Calu3 (cell line): ENCODE measurements at regions not wholly inside any gene's neighbourhood (a gene's known extent, or its start where the extent isn't known, plus 50 kb on each side); places are given as distances from the start of the nearest gene placed in this dataset.
"Not testable (repeated sequence)": the region's sequence is repeated elsewhere in the genome, so short reads cannot be mapped to it uniquely, and the experiment has no call there.

ENCODE experiments used
- BruUV-seq: library from RNA; stranded (reverse); fragments of 400-500 nt; replicated peaks from 2 replicates; lab custom pipeline; 2021; lab: Mats Ljungman, UMichigan
- CTCF ChIA-PET: fragments of 300-600 bp; sonication (Branson Sonifier 250); formaldehyde crosslinking; loops from one replicate; lab custom pipeline; 2022; ENCODE audit warnings: antibody characterized with exemption; lab: Charles Lee
- DNase-seq: peaks from one replicate; pipeline ENCODE4 v3.0.0; 2022
- H3K27ac Mint-ChIP-seq: one replicate; pipeline ENCODE4 v1.8.0; 2022; ENCODE audit warnings: mixed read lengths; ENCODE audit not compliant: unreplicated experiment
- H3K27me3 Mint-ChIP-seq: one replicate; pipeline ENCODE4 v1.8.0; 2022; ENCODE audit warnings: mixed read lengths; ENCODE audit not compliant: unreplicated experiment
- H3K36me3 Mint-ChIP-seq: one replicate; pipeline ENCODE4 v1.8.0; 2022; ENCODE audit warnings: mild to moderate bottlenecking, moderate library complexity, mixed read lengths; ENCODE audit not compliant: insufficient read depth, unreplicated experiment
- H3K4me1 Mint-ChIP-seq: one replicate; pipeline ENCODE4 v1.8.0; 2022; ENCODE audit warnings: mild to moderate bottlenecking, low read depth, mixed read lengths; ENCODE audit not compliant: unreplicated experiment
- H3K4me3 Mint-ChIP-seq: one replicate; pipeline ENCODE4 v1.8.0; 2022; ENCODE audit warnings: mild to moderate bottlenecking, low read depth, moderate library complexity, mixed read lengths; ENCODE audit not compliant: unreplicated experiment
- H3K9me3 Mint-ChIP-seq: one replicate; pipeline ENCODE4 v1.8.0; 2022; ENCODE audit warnings: low read depth, mixed read lengths; ENCODE audit not compliant: unreplicated experiment
- intact Hi-C: fragments of 100-400 bp; cut with micrococcal nuclease; formaldehyde crosslinking; loops from one replicate; pipeline ENCODE4 v1.10.0; 2022; ENCODE audit not compliant: unreplicated experiment
- TF ChIP-seq, protein P1 (sequence below): fragments of 200-600 bp; IDR thresholded peaks from one replicate; pipeline ENCODE4 v1.8.0; 2022; ENCODE audit warnings: antibody characterized with exemption; ENCODE audit not compliant: unreplicated experiment

DNA sequence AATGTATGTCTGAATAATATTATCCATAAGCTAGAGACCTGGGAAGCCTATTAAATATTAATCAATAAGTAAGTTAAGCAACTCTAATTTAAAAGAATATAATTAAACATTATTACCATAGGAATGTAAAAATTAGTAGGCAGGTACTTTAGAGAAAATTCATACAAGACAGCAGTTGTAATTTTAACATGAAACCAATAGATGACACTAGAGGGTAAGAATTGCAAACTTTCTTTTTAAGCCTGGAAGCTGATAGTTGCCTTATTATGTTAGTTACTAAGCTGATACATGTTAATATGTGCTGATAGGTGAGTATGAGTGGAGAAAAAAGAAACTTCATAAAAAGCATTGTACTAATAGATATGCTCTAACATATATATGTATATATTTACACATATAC lies 1157.4 kb downstream of the FAM133A start:
- Mint-ChIP-seq H3K4me1 (no peaks in the 10 kb centered on the region), H3K4me3 (no peak overlapping the region), H3K27me3 (no peaks in the 10 kb centered on the region), H3K9me3 (no peaks in the 10 kb centered on the region), H3K36me3 (no peaks in the 10 kb centered on the region), H3K27ac (no peak overlapping the region)
- CTCF ChIA-PET, result no interaction called here
- no TSS peak for BruUV-seq
- TF ChIP-seq, protein P1, sequence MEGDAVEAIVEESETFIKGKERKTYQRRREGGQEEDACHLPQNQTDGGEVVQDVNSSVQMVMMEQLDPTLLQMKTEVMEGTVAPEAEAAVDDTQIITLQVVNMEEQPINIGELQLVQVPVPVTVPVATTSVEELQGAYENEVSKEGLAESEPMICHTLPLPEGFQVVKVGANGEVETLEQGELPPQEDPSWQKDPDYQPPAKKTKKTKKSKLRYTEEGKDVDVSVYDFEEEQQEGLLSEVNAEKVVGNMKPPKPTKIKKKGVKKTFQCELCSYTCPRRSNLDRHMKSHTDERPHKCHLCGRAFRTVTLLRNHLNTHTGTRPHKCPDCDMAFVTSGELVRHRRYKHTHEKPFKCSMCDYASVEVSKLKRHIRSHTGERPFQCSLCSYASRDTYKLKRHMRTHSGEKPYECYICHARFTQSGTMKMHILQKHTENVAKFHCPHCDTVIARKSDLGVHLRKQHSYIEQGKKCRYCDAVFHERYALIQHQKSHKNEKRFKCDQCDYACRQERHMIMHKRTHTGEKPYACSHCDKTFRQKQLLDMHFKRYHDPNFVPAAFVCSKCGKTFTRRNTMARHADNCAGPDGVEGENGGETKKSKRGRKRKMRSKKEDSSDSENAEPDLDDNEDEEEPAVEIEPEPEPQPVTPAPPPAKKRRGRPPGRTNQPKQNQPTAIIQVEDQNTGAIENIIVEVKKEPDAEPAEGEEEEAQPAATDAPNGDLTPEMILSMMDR, result no peak
- intact Hi-C loops, result no loop called here
- DNase-seq, result no peak

DNA sequence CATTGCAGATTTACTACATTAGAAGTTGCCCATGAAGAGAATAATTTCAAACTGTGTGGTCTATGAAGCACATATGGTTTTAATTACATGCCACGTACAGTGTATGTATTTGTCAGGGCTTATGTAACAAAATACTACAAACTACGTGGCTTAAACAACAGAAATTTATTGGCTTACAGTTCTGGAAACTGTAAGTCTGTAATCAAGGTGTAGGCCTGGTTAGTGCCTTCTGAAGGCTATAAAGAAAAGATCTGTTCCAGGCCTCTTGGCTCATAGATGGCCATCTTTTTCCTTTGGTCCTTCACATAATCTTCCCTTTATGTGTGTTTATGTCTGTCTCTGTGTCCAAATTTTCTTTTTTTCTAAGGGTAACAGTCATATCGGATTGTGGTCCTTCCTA lies 1160.2 kb downstream of the FAM133A start:
- CTCF ChIA-PET, result no interaction called here
- H3K4me3 Mint-ChIP-seq, result no peak overlapping the region
- intact Hi-C loops, result no loop called here
- H3K27me3 Mint-ChIP-seq, result no peaks in the 10 kb centered on the region
- H3K36me3 Mint-ChIP-seq, result no peaks in the 10 kb centered on the region
- no TSS peak for BruUV-seq
- H3K27ac Mint-ChIP-seq, result no peak overlapping the region
- TF ChIP-seq, protein P1, result no peak
- DNase-seq, result no peak
- H3K4me1 Mint-ChIP-seq, result no peaks in the 10 kb centered on the region
- H3K9me3 Mint-ChIP-seq, result peaks cover 3% of the 10 kb centered on the region

DNA sequence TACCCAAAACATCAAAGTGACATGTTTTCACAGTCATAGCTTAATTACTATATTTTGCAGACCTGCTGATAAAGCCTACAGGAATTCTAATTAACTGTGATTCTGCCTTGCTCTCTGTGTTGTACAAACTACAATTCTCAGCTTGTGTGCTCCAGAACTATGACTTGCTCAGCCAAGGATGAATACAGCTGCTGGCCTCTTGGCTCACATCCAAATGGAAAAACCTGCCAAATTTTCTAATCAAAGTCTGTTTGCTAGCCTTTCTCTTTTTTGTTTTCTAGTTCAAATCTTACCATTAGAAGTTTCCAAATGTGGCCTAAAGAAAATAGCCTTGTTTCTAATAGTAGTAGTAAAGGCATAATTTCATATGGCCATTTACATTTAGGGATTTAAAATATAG lies 1176.8 kb downstream of the FAM133A start:
- CTCF ChIA-PET, result no interaction called here
- BruUV-seq, result no TSS peak
- TF ChIP-seq, protein P1, result no peak
- H3K4me1 Mint-ChIP-seq, result no peaks in the 10 kb centered on the region
- DNase-seq, result no peak
- H3K27ac Mint-ChIP-seq, result no peak overlapping the region
- intact Hi-C loops, result no loop called here
- H3K36me3 Mint-ChIP-seq, result no peaks in the 10 kb centered on the region
- no peaks in the 10 kb centered on the region for H3K27me3 Mint-ChIP-seq
- H3K9me3 Mint-ChIP-seq, result peaks cover 6% of the 10 kb centered on the region
- no peak overlapping the region for H3K4me3 Mint-ChIP-seq

DNA sequence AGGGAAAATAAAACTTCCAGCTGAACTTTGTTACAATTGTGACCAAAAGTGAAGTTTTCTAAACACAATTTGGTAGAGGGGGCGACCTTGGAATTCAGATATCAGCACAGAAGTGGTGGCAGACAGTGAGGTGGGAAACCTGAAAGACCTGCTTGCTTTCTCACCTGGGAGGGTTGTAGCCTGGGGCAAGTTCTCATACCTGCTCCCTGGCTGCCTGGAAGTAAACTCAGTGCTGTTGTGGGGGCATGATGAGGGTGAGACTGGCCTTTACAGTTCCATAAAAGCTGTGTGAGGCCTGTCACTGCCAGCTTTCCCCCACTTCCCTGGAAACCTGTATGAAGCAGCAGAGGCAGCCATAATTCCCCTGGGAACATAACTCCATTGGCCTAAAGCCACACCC lies 1180.2 kb downstream of the FAM133A start:
- no peak overlapping the region for H3K4me3 Mint-ChIP-seq
- no peaks in the 10 kb centered on the region for H3K27me3 Mint-ChIP-seq
- H3K27ac Mint-ChIP-seq, result no peak overlapping the region
- TF ChIP-seq, protein P1, result no peak
- intact Hi-C loops, result no loop called here
- H3K36me3 Mint-ChIP-seq, result no peaks in the 10 kb centered on the region
- no TSS peak for BruUV-seq
- H3K4me1 Mint-ChIP-seq, result no peaks in the 10 kb centered on the region
- CTCF ChIA-PET, result no interaction called here
- H3K9me3 Mint-ChIP-seq, result peaks cover 6% of the 10 kb centered on the region
- no peak for DNase-seq

DNA sequence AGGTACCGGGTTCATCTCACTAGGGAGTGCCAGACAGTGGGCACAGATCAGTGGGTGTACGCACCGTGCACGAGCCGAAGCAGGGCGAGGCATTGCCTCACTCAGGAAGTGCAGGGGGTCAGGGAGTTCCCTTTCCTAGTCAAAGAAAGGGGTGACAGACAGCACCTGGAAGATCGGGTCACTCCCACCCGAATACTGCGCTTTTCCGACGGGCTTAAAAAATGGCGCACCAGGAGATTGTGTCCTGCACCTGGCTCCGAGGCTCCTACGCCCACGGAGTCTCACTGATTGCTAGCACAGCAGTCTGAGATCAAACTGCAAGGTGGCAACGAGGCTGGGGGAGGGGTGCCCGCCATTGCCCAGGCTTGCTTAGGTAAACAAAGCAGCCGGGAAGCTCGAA lies 1188.5 kb downstream of the FAM133A start:
- BruUV-seq, H3K9me3 Mint-ChIP-seq, CTCF ChIA-PET, H3K27me3 Mint-ChIP-seq, H3K27ac Mint-ChIP-seq, H3K4me3 Mint-ChIP-seq, DNase-seq, intact Hi-C loops, H3K36me3 Mint-ChIP-seq, H3K4me1 Mint-ChIP-seq: not testable (repeated sequence)
